Memory B cell (primary cell): ENCODE measurements at regions not wholly inside any gene's neighbourhood (a gene's known extent, or its start where the extent isn't known, plus 50 kb on each side); places are given as distances from the start of the nearest gene placed in this dataset.

Source experiments
- ATAC-seq: fragments of 150-1000 bp; cut with Tn5 transposase; 2 replicates; pipeline ENCODE4 v1.10.0; 2021; ENCODE audit warnings: low read depth, mild to moderate bottlenecking, moderate library complexity
- DNase-seq, 2 donors: peaks; one replicate each; pipeline ENCODE4 v3.0.0; 2022; ENCODE audit warnings: low spot score in 2 of 2
- H3K27ac Mint-ChIP-seq: one replicate; pipeline ENCODE4 v1.8.0; 2022; ENCODE audit warnings: mild to moderate bottlenecking, moderate library complexity, mixed read lengths
- H3K27me3 Mint-ChIP-seq: one replicate; pipeline ENCODE4 v1.8.0; 2022; ENCODE audit warnings: mixed read lengths
- H3K36me3 Mint-ChIP-seq: one replicate; pipeline ENCODE4 v1.8.0; 2022; ENCODE audit warnings: mild to moderate bottlenecking, mixed read lengths
- H3K4me1 Mint-ChIP-seq: one replicate; pipeline ENCODE4 v1.8.0; 2022; ENCODE audit warnings: mixed read lengths
- H3K4me3 Mint-ChIP-seq: one replicate; pipeline ENCODE4 v1.8.0; 2022; ENCODE audit warnings: mild to moderate bottlenecking, moderate library complexity, mixed read lengths
- H3K9me3 Mint-ChIP-seq: one replicate; pipeline ENCODE4 v1.8.0; 2022; ENCODE audit warnings: mixed read lengths

DNA sequence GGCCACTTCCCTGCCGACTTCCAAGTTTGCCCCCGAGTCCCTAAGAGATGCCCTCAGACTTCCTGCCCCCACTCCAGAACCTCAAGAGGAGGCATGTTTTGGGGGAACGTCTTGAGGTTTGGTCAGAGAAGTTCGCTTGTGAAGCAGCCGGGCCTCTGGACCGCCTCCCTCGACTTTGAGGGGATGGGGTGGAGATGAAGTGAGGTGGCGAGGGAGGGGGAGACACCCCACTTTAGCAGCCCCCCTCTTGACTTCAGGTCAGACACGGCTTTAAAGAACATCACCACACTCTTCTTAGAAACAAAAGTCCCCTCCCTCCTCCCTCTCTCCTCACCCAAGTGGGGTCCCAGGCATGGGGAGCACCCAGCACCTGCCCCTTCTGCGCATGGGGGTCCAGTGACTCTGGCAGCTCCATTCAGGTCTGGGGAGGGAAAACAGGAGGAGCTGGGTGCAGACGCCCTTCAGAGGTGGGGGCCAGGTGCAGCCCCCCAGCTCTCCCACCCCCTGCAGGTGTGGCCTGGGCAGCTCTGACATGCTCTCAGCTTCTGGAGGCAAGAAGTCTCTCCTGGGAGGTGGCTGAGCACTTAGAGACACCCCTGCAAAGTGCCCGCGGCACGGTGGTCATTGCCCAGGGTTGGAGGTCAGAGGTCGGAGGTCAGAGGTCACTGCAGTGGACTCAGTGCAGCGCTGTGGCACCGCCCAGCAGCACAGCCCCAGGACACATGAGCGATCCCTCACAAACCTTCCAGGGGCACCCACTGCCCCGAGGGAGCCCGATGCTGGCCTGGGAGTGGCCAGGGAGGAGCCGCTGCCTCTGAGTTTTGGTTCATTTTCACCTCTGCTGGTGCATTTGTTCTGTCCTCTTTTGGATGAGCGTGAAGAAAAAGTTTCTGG is 108.8 kb downstream of the CPZ start:
- H3K27ac Mint-ChIP-seq, result no peak overlapping the region
- peaks cover 11% of the 10 kb centered on the region for H3K27me3 Mint-ChIP-seq

GRCh38 chr4:8700531-8700930 is 108.0 kb downstream of the CPZ start:
- no peaks in the 10 kb centered on the region for H3K4me1 Mint-ChIP-seq
- no peak overlapping the region for H3K27ac Mint-ChIP-seq
- ATAC-seq, result no peak
- H3K9me3 Mint-ChIP-seq, result peaks cover 5% of the 10 kb centered on the region
- peaks cover 1% of the 10 kb centered on the region for H3K36me3 Mint-ChIP-seq
- no peak for DNase-seq
- peaks cover 11% of the 10 kb centered on the region for H3K27me3 Mint-ChIP-seq
- H3K4me3 Mint-ChIP-seq, result no peak overlapping the region

More for the DNA sequence above, 108.8 kb downstream of the CPZ start:
- H3K9me3 Mint-ChIP-seq, result peaks cover 5% of the 10 kb centered on the region
- no peaks in the 10 kb centered on the region for H3K4me1 Mint-ChIP-seq
- ATAC-seq, result no peak
- no peak for DNase-seq
- H3K4me3 Mint-ChIP-seq, result no peak overlapping the region
- H3K36me3 Mint-ChIP-seq, result peaks cover 1% of the 10 kb centered on the region

- peaks cover 1% of the 10 kb centered on the region for H3K36me3 Mint-ChIP-seq
- DNase-seq, result no peak
- no peak for ATAC-seq
- no peaks in the 10 kb centered on the region for H3K4me1 Mint-ChIP-seq
- H3K9me3 Mint-ChIP-seq, result peaks cover 5% of the 10 kb centered on the region
- H3K27ac Mint-ChIP-seq, result no peak overlapping the region
- H3K4me3 Mint-ChIP-seq, result no peak overlapping the region
- H3K27me3 Mint-ChIP-seq, result peaks cover 12% of the 10 kb centered on the region
Observed at GRCh38 chr4:8699479-8700145, 107.0 kb downstream of the CPZ start.

- Mint-ChIP-seq H3K4me1 (no peaks in the 10 kb centered on the region), H3K27me3 (peaks cover 12% of the 10 kb centered on the region)
- ATAC-seq, result no peak
Observed at GRCh38 chr4:8699063-8699385, 106.5 kb downstream of the CPZ start.

GRCh38 chr4:8698341-8699062 is 105.9 kb downstream of the CPZ start:
- H3K4me3 Mint-ChIP-seq, result no peak overlapping the region
- no peak for DNase-seq
- H3K36me3 Mint-ChIP-seq, result peaks cover 1% of the 10 kb centered on the region
- H3K4me1 Mint-ChIP-seq, result no peaks in the 10 kb centered on the region
- H3K9me3 Mint-ChIP-seq, result peaks cover 11% of the 10 kb centered on the region
- H3K27me3 Mint-ChIP-seq, result peaks cover 12% of the 10 kb centered on the region
- ATAC-seq, result no peak
- H3K27ac Mint-ChIP-seq, result no peak overlapping the region

More at GRCh38 chr4:8699063-8699385, 106.5 kb downstream of the CPZ start:
- Mint-ChIP-seq H3K9me3 (peaks cover 9% of the 10 kb centered on the region), H3K27ac (no peak overlapping the region), H3K4me3 (no peak overlapping the region), H3K36me3 (peaks cover 1% of the 10 kb centered on the region)
- no peak for DNase-seq

- Mint-ChIP-seq H3K4me1 (no peaks in the 10 kb centered on the region), H3K4me3 (no peak overlapping the region), H3K36me3 (peaks cover 1% of the 10 kb centered on the region), H3K27me3 (peaks cover 11% of the 10 kb centered on the region), H3K9me3 (peaks cover 15% of the 10 kb centered on the region), H3K27ac (no peak overlapping the region)
- DNase-seq (no peak), ATAC-seq (no peak)
Observed at GRCh38 chr4:8697826-8698225, 105.3 kb downstream of the CPZ start.

- ATAC-seq (no peak), DNase-seq (no peak)
- Mint-ChIP-seq H3K27ac (no peak overlapping the region), H3K4me1 (no peaks in the 10 kb centered on the region), H3K9me3 (peaks cover 15% of the 10 kb centered on the region), H3K4me3 (no peak overlapping the region), H3K27me3 (peaks cover 7% of the 10 kb centered on the region), H3K36me3 (peaks cover 1% of the 10 kb centered on the region)
Observed at GRCh38 chr4:8696369-8697127, 104.0 kb downstream of the CPZ start.

GRCh38 chr4:8695237-8696219 is 103.0 kb downstream of the CPZ start:
- no peak overlapping the region for H3K4me3 Mint-ChIP-seq
- peaks cover 7% of the 10 kb centered on the region for H3K27me3 Mint-ChIP-seq
- no peaks in the 10 kb centered on the region for H3K4me1 Mint-ChIP-seq
- no peak for DNase-seq
- no peak for ATAC-seq
- peaks cover 1% of the 10 kb centered on the region for H3K36me3 Mint-ChIP-seq
- peaks cover 15% of the 10 kb centered on the region for H3K9me3 Mint-ChIP-seq
- H3K27ac Mint-ChIP-seq, result no peak overlapping the region

- no peak for ATAC-seq
- DNase-seq, result no peak
- no peaks in the 10 kb centered on the region for H3K4me1 Mint-ChIP-seq
- peaks cover 1% of the 10 kb centered on the region for H3K36me3 Mint-ChIP-seq
- peaks cover 7% of the 10 kb centered on the region for H3K27me3 Mint-ChIP-seq
- no peak overlapping the region for H3K27ac Mint-ChIP-seq
- H3K4me3 Mint-ChIP-seq, result no peak overlapping the region
- peaks cover 18% of the 10 kb centered on the region for H3K9me3 Mint-ChIP-seq
Observed at GRCh38 chr4:8694651-8695151, 102.1 kb downstream of the CPZ start.

DNA sequence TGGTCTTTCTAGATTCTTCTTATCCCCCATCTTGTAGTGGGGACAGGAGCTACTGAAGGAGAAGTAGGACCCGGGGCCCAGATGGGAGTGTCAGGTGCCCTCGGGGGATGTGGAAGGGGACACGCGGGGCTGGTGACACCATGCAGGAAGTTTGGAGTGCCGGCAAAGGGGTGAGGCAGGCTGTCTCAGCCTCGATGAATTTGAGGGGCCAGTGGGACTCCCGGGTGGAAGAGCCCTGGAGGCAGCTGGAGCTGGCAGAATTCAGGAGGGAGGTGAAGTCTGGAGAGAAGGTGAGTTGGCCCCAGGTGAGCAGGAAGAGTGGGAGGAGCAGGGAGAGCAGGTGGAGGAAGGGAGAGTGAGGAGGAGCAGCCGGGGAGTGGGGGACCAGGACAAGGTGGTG is 101.7 kb downstream of the CPZ start:
- peaks cover 19% of the 10 kb centered on the region for H3K9me3 Mint-ChIP-seq
- H3K27ac Mint-ChIP-seq, result no peak overlapping the region
- H3K4me3 Mint-ChIP-seq, result no peak overlapping the region
- no peaks in the 10 kb centered on the region for H3K4me1 Mint-ChIP-seq
- DNase-seq (no peak), ATAC-seq (no peak)
- peaks cover 1% of the 10 kb centered on the region for H3K36me3 Mint-ChIP-seq
- peaks cover 7% of the 10 kb centered on the region for H3K27me3 Mint-ChIP-seq

DNA sequence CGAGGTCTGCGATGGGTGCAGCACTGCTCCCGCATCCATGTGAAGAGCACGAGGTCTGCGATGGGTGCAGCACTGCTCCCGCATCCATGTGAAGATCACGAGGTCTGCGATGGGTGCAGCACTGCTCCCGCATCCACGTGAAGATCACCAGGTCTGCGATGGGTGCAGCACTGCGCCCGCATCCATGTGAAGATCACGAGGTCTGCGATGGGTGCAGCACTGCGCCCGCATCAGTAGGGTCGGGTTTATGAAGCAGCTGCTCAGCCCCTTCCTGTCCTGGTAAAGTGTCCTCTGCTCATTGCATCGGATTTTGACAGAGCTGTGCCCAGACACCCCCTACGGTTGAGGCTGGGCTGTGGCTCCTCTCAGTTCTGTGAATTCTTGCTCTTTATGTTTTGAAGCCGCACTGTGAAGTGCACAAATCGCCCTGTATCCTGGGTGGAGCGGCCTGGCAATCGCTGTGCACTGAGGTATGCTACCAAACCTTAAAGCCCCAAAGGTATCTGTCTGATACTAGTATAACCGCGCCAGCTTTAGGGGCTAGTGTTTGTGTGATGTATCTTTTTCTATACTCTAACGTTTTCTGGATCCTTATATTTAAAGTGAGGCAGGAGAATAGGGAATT is 98.7 kb downstream of the CPZ start:
- Mint-ChIP-seq H3K9me3 (peaks cover 20% of the 10 kb centered on the region), H3K4me1 (peaks cover 3% of the 10 kb centered on the region), H3K27ac (no peak overlapping the region), H3K36me3 (no peaks in the 10 kb centered on the region), H3K27me3 (peaks cover 8% of the 10 kb centered on the region), H3K4me3 (no peak overlapping the region)
- no peak for DNase-seq
- no peak for ATAC-seq
